Activated CD4-positive, alpha-beta T cell treated with anti-CD3 and anti-CD28 coated beads for 24 hours (primary cell): ENCODE measurements at regions not wholly inside any gene's neighbourhood (a gene's known extent, or its start where the extent isn't known, plus 50 kb on each side); places are given as distances from the start of the nearest gene placed in this dataset.

Experiments
- DNase-seq, 2 donors: peaks; one replicate each; pipeline ENCODE4 v3.0.0-alpha.2; 2020; ENCODE audit warnings: low read depth in 2 of 2

GRCh38 chr7:32428546-32428945 is 61.6 kb downstream of the LSM5 start:
- no peak for DNase-seq

DNA sequence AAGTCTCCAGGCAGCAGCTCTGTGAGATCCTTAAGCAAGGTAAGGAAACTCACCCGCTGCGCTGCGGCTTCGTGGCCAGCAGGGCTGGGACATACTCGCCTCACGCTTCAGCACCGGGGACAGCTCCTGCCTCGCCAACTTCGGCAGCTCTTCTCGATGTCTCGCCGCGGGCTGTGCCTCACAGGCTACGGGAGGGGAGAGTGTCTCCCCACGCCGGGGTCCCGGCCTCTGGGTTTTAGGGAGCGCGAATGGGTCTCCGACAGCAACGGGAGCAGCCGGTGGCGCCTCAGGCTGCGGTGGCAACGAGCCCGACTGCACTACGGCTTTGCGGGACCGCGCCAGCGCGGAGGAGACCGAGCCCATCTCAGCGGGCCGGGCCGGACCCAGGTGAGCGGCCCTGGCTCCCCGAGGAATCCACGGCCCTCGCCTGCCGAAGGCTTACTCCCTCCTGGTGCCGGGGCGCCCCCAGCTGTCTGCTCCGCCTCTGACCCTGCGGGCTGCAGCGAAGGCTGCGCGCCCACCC is 62.4 kb downstream of the LSM5 start:
- DNase-seq = peak; percentile 46 to 56

DNA sequence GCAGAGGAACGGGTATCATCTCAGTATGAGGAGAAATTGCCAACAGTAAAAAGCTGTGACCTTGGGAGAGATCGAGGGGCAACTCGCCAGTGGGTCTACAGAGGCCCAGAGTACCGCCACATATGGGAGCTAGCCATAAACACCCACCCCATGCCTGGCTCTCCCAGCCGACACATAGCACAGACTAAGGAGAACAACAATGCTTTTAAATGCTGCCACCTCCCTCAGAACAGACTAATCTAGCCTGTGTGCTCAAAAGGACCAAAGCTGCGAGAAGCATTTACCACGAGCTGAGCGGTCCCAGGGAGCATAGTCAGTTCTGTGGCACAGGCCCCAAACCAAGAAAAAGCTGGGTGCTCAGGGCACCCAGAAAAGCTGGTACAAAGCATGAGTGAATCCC is 73.3 kb downstream of the LSM5 start:
- DNase-seq = no peak

DNA sequence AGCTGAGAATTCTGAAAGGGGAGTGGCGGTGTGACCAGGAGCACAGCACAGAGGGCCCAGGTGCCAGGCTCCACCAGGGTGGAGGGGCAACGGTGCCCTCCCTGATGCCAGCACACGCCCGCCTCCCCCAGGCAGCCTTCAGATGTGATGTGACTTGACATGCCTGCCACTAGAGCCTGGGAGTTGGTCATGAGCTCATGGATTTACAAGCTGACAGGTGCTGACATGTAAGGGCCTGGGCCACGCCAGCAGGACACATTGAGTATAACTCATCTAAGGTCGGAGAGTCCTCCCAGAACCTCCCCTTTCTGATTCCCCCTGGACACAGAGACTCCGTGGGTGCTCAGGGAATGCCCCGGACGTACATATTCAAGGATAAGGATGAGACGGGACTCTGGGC is 74.2 kb downstream of the LSM5 start:
- no peak for DNase-seq

DNA sequence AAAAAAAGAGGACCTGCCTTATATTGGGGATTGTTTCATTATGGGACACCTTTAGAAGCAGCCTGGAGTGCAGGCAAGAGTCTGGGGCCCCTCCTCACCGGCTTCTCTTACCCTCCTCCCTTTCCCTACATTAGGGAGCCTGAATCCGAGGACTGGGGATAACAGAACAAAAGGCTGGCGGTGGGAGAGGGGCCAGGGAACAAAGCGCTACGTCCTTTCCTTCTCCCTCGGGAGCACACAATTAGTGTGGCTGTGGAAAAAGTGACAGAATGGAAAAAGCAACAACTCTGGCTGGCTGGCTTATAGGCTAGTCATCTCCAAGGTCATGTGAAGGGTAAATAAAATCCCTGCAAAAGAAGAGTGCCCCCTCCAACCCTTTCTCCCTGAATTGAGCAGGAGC is 74.7 kb downstream of the LSM5 start:
- no peak for DNase-seq

- DNase-seq = no peak
Measured at GRCh38 chr7:32412471-32412870, 77.7 kb downstream of the LSM5 start.

GRCh38 chr7:32410545-32410944 is 79.6 kb downstream of the LSM5 start:
- no peak for DNase-seq

DNA sequence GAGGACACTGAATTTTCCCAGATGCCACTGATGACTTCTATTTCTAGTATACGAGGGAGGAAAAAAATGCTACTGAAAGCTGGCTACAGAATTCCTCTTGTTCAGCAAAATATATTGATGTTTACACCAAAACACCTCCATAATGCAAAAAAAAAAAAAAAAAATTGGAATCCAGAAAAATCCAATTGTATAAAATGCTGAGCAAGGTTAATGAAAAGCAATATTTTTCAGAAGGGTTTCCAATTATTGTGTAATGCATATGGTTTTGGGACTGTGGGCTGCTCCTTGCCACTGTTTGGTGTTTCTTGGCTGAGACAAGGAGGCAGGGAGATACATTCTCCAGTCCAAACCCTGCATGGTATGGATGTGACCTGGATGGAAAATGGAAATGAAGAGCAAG is 83.8 kb downstream of the LSM5 start:
- DNase-seq = no peak

- DNase-seq = no peak
Measured at GRCh38 chr7:32403463-32404229, 86.5 kb downstream of the LSM5 start.

DNA sequence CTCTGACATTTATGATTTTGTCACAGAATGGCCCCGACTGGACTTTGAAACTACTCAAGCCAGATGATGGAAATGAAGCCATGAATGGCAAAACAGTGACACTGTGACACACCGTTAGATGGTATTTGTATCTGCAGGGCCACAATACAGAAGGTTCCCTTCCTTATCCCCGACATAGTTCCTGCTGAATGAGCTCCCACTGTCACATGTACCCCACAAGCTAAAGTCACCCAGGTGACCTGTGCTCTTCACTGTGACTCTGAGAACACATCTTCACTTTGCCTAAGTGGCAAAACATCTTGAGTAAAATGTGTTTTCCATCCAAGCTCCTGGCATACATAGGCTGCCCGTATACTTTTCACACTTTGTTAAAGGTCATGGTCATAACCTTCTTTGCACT is 89.5 kb downstream of the LSM5 start:
- no peak for DNase-seq

GRCh38 chr7:32399311-32399710 is 90.9 kb downstream of the LSM5 start:
- no peak for DNase-seq

- DNase-seq = no peak
Measured at GRCh38 chr7:32395168-32395567, 95.0 kb downstream of the LSM5 start.

DNA sequence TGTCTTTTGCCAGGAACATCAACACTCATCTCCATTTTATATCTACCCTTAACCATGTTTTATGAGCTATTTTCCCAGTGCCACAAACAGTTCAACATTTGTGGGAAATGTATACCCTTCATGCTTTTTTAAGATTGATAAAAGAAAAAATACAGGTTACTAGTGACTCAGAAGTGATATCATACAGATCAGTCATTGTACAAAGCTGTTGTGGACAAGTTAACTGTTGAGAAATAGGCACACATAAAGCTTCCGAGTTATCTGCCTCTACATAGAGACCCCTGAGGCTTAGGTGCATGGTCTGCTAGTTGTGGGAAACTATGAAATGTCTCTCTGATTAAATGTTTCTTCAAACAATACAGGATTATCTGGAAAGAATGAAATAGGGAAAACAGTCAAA is 96.3 kb downstream of the LSM5 start:
- DNase-seq = no peak

DNA sequence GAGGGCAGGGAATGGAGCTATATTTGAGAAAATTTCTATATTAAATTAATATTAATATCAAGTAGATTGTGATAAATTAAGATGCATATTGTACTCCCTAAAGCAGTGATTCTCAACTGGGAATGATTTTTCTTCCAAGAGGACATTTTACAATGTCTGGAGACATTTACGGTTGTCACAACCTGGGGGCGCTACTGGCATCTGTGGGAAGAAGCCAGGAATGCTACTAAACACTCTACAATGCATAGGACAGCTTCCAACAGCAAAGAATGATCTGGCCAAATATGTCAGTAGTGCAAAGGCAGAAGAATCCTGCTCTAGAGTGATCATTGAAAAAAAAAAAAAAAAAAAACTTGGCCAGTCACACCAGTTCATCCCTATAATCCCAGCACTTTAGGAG is 100.0 kb downstream of the LSM5 start:
- DNase-seq = no peak

DNA sequence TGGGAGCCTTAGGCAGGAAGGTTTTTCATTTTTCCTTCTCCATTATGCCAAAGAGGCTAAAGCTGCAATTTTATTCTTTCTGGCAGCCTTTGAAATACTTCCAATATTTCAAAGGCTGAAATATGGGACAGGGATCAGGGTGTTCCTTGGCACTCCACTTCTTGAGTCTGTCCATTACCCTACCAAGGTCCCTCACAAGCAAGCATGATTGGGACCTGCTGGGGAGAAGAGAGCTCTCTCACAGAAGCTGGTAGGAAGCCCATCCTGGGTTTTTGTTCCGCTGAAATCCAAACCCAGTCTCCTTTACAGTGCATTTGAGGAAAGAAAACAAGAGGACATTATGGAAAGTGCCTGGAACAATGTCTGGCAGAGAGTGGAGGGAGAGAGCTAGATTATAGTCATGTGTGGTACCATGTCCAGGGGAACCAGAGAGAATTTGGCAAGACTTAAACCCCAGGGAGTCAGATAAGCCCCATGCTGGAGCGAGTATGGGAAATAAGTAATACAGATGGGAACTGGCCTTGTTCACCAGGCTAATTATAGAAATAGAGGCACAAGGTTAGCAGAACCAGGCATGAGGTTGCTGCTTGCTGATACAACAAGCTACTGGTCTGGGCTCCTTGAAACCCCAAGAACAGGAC is 104.7 kb downstream of the LSM5 start:
- DNase-seq = no peak

GRCh38 chr7:32381024-32381601 is 109.1 kb downstream of the LSM5 start:
- DNase-seq = no peak

GRCh38 chr7:32379510-32380112 is 110.6 kb downstream of the LSM5 start:
- no peak for DNase-seq

DNA sequence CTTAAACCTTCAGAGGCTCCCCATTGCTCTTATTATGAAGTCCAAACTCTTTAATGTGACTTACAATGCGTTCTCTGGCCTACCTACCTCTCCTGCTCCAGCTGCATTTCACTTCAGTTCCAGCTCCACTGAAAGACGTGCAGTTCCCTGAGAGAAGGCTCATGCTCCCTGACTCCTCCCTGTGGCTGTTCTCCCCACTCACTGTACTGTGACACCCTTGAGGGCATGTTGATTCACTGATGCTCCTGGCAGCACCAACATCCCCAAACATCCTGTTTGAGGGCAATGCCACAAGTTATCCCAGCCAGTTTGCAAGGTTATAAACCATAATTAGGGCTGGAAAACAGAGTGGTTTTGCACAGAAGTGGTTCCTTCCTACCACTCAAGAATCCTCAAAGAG is 111.2 kb downstream of the LSM5 start:
- DNase-seq = no peak

GRCh38 chr7:32364581-32364980 is 125.6 kb downstream of the LSM5 start:
- no peak for DNase-seq

- DNase-seq = no peak
Measured at GRCh38 chr7:32360127-32360526, 130.1 kb downstream of the LSM5 start.

GRCh38 chr7:32357535-32358277 is 132.5 kb downstream of the LSM5 start:
- no peak for DNase-seq
